ENCODE measurements at regions not wholly inside any gene's neighbourhood (a gene's known extent, or its start where the extent isn't known, plus 50 kb on each side); places are given as distances from the start of the nearest gene placed in this dataset.
A peak's percentile ranks its signal among the peaks of the same experiment; 100 is the strongest.

DNA sequence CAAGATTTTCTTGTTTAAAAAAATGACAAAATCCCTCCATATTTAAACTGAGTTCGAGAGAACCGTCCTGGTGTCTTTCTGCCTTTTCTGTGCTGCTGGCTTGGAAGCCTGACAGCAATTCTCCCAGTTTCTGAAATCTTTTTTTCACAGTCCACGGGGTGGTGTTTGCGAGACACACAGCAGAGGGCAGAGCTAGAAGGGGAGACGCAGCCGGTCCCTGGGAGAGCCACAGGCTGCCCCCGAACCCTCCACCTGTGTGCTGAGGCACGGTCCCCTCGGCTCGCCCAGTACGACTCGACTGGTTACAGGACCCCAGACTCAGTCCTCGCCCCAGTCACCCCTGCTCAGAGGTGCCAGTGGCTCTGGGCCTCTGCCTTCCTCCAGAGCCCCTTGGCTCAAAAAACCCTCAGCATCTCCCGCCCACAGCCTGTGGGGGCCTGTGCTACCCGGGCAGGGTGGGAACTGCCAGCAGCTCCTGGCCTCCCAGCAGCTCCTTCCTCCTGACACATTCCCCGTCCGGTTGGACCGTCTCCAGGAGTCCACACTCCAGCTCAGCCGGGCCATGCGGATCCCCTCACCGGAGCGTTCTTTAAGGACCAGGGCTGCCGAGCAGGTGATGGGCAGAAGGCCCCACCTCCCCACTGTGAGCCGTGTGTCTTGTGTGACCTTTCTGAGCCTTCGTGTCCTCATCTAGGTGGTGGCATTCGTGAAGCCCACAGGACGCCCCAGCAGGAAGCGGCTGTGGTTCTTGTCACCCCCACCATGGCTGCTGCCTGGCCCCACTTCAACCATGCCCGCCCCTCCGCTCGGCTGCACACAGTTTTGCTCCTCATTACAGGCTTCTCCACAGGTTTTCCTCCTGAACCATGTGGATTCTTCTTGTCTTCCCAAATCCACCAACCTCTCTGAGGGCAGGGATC is 52.3 kb upstream of the EN2 start:
- no peak overlapping the region for H3K4me3 ChIP-seq (ENCODE audit: low read depth, low read length)
- TF ChIP-seq, protein P1, sequence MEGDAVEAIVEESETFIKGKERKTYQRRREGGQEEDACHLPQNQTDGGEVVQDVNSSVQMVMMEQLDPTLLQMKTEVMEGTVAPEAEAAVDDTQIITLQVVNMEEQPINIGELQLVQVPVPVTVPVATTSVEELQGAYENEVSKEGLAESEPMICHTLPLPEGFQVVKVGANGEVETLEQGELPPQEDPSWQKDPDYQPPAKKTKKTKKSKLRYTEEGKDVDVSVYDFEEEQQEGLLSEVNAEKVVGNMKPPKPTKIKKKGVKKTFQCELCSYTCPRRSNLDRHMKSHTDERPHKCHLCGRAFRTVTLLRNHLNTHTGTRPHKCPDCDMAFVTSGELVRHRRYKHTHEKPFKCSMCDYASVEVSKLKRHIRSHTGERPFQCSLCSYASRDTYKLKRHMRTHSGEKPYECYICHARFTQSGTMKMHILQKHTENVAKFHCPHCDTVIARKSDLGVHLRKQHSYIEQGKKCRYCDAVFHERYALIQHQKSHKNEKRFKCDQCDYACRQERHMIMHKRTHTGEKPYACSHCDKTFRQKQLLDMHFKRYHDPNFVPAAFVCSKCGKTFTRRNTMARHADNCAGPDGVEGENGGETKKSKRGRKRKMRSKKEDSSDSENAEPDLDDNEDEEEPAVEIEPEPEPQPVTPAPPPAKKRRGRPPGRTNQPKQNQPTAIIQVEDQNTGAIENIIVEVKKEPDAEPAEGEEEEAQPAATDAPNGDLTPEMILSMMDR (IDR thresholded peaks at IDR 0.05; ENCODE audit: low read depth, low read length): peak; percentile 9
- TF ChIP-seq, protein P2, sequence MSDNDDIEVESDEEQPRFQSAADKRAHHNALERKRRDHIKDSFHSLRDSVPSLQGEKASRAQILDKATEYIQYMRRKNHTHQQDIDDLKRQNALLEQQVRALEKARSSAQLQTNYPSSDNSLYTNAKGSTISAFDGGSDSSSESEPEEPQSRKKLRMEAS (IDR thresholded peaks at IDR 0.05; ENCODE audit: low read depth, low read length): no peak
- DNase-seq (ENCODE audit: low read depth): peak; percentile 45

DNA sequence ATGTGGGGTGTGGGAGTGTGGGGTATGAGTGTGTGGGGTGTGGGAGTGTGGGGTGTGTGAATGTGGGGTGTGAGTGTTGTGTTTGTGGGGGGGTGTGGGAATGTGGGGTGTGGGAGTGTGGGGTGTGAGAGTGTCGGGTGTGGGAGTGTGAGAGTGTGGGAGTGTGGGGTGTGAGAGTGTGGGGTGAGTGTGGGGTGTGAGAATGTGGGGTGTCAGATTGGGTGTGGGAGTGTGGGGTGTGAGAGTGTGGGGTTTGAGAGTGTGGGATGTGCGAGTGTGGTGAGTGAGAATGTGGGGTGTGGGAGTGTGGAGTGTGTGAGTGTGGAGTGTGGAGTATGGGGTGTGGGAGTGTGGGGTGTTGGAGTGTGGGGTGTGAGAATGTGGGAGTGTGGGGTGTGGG is 50.1 kb upstream of the EN2 start:
- TF ChIP-seq, protein P1 (IDR thresholded peaks at IDR 0.05; ENCODE audit: low read depth, low read length): no peak
- TF ChIP-seq POLR2A (IDR thresholded peaks at IDR 0.05; ENCODE audit: extremely low read depth, insufficient read length) (no peak), MYC (IDR thresholded peaks at IDR 0.05; ENCODE audit: low read depth, low read length) (no peak)
- TF ChIP-seq, protein P2 (IDR thresholded peaks at IDR 0.05; ENCODE audit: low read depth, low read length): no peak
- no peak for DNase-seq (ENCODE audit: low read depth)
- no peak overlapping the region for H3K4me3 ChIP-seq (ENCODE audit: low read depth, low read length)

Data from NB4 (cell line).